ENCODE measurements at regions not wholly inside any gene's neighbourhood (a gene's known extent, or its start where the extent isn't known, plus 50 kb on each side); places are given as distances from the start of the nearest gene placed in this dataset.

DNA sequence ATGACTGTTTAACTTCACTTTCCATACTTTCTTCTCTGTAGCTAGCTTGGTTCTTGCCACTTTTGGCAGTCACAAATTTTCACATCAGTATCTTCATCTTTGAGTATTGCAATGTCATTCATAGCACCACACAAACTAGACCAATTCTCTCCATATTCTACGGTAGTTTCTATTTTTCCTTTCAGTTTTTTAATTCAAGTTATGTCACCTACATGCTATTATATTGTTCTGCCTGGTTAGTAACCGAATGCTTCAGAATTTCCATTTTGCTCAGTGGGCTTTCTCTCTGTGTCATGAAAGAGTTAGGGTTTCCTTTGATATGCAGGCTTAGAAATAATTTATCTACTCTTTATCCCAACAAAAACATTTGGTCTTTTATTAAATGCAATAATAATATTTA, 896.5 kb downstream of the GATA3 start:
- Histone ChIP-seq H3K4me1 (ENCODE audit: insufficient read depth, low read length) (no peaks in the 10 kb centered on the region), H3K36me3 (ENCODE audit: insufficient read depth, low read depth, low read length) (no peaks in the 10 kb centered on the region), H3K9ac (ENCODE audit: low read depth, low read length) (no peak overlapping the region), H3K27ac (ENCODE audit: low read length) (no peak overlapping the region), H3K9me3 (ENCODE audit: insufficient read depth, low read depth, low read length) (no peaks in the 10 kb centered on the region), H3K27me3 (ENCODE audit: insufficient read depth, low read length) (no peaks in the 10 kb centered on the region), H3K4me3 (ENCODE audit: low read length) (no peak overlapping the region)

DNA sequence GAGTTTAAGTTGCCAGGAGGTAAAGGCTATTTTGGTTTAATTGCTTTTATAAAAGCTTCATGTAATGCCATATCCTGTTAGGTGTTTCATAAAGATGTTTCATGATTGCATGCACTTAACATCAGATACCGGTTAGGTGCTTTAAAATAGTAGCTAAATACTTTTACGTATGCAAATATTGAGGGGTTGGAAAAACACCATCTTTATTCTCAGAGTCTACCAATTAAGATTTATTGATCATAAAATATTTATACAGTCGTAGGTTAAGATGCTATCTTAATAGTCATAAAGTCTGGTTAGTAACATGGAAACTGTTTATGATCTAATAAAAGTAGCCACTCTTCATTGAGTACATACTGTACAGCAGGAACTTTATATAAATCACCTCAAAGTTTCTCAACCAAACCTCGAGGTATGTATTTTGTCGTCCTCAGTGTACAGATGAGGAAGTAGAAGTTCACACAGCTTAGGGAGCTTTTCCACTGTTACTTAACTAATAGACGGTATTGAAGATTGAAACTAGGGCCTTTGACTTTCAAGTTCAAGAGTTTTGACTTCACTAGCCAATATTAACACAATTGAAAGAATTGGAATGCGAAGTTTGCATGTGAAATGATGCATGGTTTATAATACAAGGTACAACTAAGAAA, 897.1 kb downstream of the GATA3 start:
- Histone ChIP-seq H3K27ac (ENCODE audit: low read length) (no peak overlapping the region), H3K9me3 (ENCODE audit: insufficient read depth, low read depth, low read length) (no peaks in the 10 kb centered on the region), H3K4me3 (ENCODE audit: low read length) (no peak overlapping the region), H3K9ac (ENCODE audit: low read depth, low read length) (no peak overlapping the region), H3K27me3 (ENCODE audit: insufficient read depth, low read length) (no peaks in the 10 kb centered on the region), H3K4me1 (ENCODE audit: insufficient read depth, low read length) (no peaks in the 10 kb centered on the region), H3K36me3 (ENCODE audit: insufficient read depth, low read depth, low read length) (no peaks in the 10 kb centered on the region)

DNA sequence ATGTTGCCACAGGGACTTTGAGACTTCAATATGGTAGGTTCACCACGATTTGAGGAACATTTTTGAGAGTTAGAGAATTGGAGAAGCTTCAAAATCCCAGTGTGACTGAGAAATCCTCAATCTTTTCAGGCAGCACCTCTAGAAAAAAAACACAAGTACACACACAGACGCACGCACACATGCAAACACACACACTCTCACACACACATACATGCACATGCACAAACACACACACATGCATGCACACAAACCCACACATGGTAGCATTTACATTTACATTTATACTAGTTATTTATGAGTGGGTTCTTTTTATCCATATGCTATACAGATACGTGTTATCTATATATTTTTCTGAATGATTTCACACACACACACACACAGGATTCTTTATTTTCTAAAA, 901.9 kb downstream of the GATA3 start:
- Histone ChIP-seq H3K4me1 (ENCODE audit: insufficient read depth, low read length) (no peaks in the 10 kb centered on the region), H3K9me3 (ENCODE audit: insufficient read depth, low read depth, low read length) (no peaks in the 10 kb centered on the region), H3K4me3 (ENCODE audit: low read length) (no peak overlapping the region), H3K27ac (ENCODE audit: low read length) (no peak overlapping the region), H3K27me3 (ENCODE audit: insufficient read depth, low read length) (no peaks in the 10 kb centered on the region), H3K36me3 (ENCODE audit: insufficient read depth, low read depth, low read length) (no peaks in the 10 kb centered on the region), H3K9ac (ENCODE audit: low read depth, low read length) (no peak overlapping the region)

DNA sequence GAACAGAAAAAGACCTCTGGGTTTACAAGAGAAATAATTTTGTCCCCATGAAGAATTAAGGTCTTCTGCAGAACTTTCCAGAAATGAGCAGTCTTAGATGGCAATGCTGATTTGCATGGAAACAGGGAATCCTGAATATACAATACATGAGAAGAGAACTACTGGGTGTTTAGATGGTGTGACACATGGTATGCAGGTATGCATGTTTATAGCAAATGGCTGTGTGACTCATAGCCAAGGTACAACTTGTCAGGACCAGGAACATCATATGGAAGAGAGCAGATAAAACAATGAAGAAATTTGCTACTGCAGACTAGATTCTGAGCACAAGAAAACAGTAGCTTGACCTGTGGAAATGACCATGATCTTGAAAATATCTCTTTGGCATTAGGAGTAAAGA, 907.8 kb downstream of the GATA3 start:
- H3K27me3 ChIP-seq (ENCODE audit: insufficient read depth, low read length): no peaks in the 10 kb centered on the region
- H3K4me3 ChIP-seq (ENCODE audit: low read length): no peak overlapping the region
- H3K27ac ChIP-seq (ENCODE audit: low read length): no peak overlapping the region

DNA sequence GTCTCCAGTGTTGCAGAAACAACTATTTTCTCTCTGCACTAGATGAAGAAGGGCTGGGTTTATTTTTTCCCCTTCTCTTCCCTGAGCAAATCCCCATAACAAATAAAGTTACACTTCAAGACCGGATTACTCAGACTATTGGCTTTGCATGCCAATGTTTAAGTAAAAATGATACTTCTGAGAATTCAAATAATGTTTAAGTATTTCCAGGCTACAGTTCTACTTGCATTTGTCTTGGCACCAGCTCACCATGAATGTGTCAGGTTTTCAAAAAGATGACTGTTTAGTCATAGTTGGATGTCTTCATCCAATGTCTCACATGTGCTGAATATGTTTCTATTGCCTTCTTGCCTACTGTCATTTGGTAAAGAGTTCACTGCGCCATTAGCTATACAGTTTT, 912.6 kb downstream of the GATA3 start:
- Histone ChIP-seq H3K4me1 (ENCODE audit: insufficient read depth, low read length) (no peaks in the 10 kb centered on the region), H3K4me3 (ENCODE audit: low read length) (no peak overlapping the region), H3K27ac (ENCODE audit: low read length) (no peak overlapping the region), H3K9ac (ENCODE audit: low read depth, low read length) (no peak overlapping the region), H3K27me3 (ENCODE audit: insufficient read depth, low read length) (no peaks in the 10 kb centered on the region), H3K36me3 (ENCODE audit: insufficient read depth, low read depth, low read length) (no peaks in the 10 kb centered on the region), H3K9me3 (ENCODE audit: insufficient read depth, low read depth, low read length) (no peaks in the 10 kb centered on the region; the same call in 1 of the 2 replicates)

More for the DNA sequence above, 907.8 kb downstream of the GATA3 start:
- H3K9ac ChIP-seq (ENCODE audit: low read depth, low read length): no peak overlapping the region
- no peaks in the 10 kb centered on the region for H3K36me3 ChIP-seq (ENCODE audit: insufficient read depth, low read depth, low read length)
- H3K4me1 ChIP-seq (ENCODE audit: insufficient read depth, low read length): no peaks in the 10 kb centered on the region
- no peaks in the 10 kb centered on the region; the same call in 1 of the 2 replicates for H3K9me3 ChIP-seq (ENCODE audit: insufficient read depth, low read depth, low read length)

DNA sequence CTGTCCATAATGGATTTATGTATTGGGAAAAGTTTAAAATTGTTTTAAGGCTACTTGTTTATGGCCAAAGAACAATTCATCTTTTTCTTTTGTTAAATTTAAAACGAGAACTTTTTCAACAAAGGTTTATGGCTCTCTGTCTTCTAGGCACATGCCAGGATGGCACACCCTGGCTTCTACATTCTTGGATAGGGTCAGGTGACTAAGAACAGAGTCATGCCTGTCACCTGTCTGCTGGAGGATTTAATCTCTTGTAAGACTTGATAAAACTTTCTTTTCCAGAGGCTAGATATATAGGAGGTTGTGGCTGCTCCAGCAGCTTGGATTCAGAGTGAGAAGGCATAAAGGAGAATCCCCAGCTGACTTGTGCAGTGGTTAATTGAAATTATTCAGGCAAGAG, 915.4 kb downstream of the GATA3 start:
- Histone ChIP-seq H3K27me3 (ENCODE audit: insufficient read depth, low read length) (no peaks in the 10 kb centered on the region), H3K4me1 (ENCODE audit: insufficient read depth, low read length) (no peaks in the 10 kb centered on the region), H3K27ac (ENCODE audit: low read length) (no peak overlapping the region)

DNA sequence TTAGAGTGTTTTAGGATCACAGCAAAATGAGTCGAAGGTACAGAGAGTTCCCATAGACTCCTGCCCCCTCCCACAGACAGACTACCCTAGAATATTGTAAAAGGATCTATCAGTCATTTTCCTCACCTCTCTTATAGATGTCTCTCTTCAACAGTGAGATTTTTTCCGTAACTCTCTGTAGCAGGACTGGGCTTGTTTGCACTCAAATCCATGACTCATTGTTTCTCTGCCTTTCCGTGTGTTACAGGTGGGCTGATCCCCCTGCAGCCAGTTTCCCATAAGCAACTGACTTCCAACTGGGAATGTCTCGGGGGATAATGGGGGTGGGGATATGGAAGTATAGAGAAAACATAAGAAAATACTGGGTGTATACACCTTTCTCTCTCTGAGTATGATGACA, 921.0 kb downstream of the GATA3 start:
- Histone ChIP-seq H3K27ac (ENCODE audit: low read length) (no peak overlapping the region), H3K36me3 (ENCODE audit: insufficient read depth, low read depth, low read length) (no peaks in the 10 kb centered on the region), H3K9ac (ENCODE audit: low read depth, low read length) (no peak overlapping the region), H3K9me3 (ENCODE audit: insufficient read depth, low read depth, low read length) (no peaks in the 10 kb centered on the region), H3K27me3 (ENCODE audit: insufficient read depth, low read length) (no peaks in the 10 kb centered on the region), H3K4me1 (ENCODE audit: insufficient read depth, low read length) (no peaks in the 10 kb centered on the region), H3K4me3 (ENCODE audit: low read length) (no peak overlapping the region)

More for the DNA sequence above, 915.4 kb downstream of the GATA3 start:
- Histone ChIP-seq H3K4me3 (ENCODE audit: low read length) (no peak overlapping the region), H3K9me3 (ENCODE audit: insufficient read depth, low read depth, low read length) (no peaks in the 10 kb centered on the region), H3K9ac (ENCODE audit: low read depth, low read length) (no peak overlapping the region), H3K36me3 (ENCODE audit: insufficient read depth, low read depth, low read length) (no peaks in the 10 kb centered on the region)

DNA sequence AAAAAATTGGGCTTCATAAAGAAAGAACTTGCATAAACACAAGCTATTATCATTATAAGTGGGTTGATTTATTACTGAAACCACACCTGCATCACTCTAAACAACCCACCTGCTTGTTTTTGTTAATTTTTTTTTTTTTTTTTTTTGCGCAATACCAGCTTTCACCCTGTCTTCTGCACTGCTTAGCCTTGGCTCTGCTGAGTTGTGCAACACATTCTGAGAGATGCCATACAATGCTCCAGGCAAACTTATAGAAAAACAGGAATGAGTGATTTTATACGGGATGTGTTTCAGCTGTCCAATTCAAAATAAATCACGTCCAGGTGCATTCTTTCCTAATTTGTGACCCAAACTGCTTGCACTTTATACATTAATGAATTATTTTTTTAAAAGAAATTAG, 923.6 kb downstream of the GATA3 start:
- H3K27me3 ChIP-seq (ENCODE audit: insufficient read depth, low read length): no peaks in the 10 kb centered on the region
- no peak overlapping the region for H3K9ac ChIP-seq (ENCODE audit: low read depth, low read length)
- no peak overlapping the region for H3K4me3 ChIP-seq (ENCODE audit: low read length)
- H3K27ac ChIP-seq (ENCODE audit: low read length): no peak overlapping the region
- H3K9me3 ChIP-seq (ENCODE audit: insufficient read depth, low read depth, low read length): no peaks in the 10 kb centered on the region
- H3K4me1 ChIP-seq (ENCODE audit: insufficient read depth, low read length): no peaks in the 10 kb centered on the region
- no peaks in the 10 kb centered on the region for H3K36me3 ChIP-seq (ENCODE audit: insufficient read depth, low read depth, low read length)

DNA sequence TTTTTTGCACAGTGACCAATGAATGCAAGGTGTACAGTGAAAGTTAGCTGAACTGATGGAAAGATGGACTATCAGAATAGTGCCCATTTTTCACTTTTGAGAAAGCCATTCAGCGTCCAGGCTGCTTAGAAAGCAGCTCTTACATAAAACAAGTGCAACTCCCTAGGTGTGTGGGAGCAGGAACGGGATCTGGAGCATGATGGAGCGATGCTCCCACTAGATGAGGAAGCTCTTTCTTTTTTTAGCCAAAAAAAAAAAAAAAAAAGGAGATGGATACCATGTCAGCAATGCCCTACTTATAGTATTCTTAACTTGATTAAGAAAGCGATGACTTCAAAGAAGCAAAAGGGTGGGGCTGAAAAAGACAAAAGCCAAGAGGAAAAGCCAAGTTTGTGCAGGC, 925.5 kb downstream of the GATA3 start:
- H3K9me3 ChIP-seq (ENCODE audit: insufficient read depth, low read depth, low read length): no peaks in the 10 kb centered on the region
- H3K9ac ChIP-seq (ENCODE audit: low read depth, low read length): no peak overlapping the region
- no peak overlapping the region for H3K4me3 ChIP-seq (ENCODE audit: low read length)
- no peak overlapping the region for H3K27ac ChIP-seq (ENCODE audit: low read length)
- no peaks in the 10 kb centered on the region for H3K27me3 ChIP-seq (ENCODE audit: insufficient read depth, low read length)
- H3K36me3 ChIP-seq (ENCODE audit: insufficient read depth, low read depth, low read length): no peaks in the 10 kb centered on the region
- H3K4me1 ChIP-seq (ENCODE audit: insufficient read depth, low read length): no peaks in the 10 kb centered on the region

DNA sequence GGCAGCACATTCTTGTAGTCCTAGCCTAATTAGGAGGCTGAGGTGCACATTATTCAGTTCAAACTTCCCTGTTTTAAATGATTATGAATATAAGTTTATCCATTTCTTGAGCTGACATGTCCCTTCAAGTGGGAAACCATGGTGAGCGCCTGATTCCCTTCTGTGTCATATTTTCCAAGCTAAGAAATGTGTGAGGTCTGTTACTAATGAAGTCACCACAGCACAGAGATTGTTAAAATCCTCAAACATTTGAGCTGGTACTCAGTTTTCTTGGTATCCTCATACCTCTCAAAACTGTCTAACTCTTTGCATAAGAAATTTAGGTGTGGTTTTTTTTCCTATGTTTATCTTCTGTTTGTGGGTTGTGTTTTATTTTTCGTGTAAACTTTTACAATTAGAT, 926.8 kb downstream of the GATA3 start:
- no peaks in the 10 kb centered on the region for H3K4me1 ChIP-seq (ENCODE audit: insufficient read depth, low read length)
- no peaks in the 10 kb centered on the region for H3K9me3 ChIP-seq (ENCODE audit: insufficient read depth, low read depth, low read length)
- no peak overlapping the region for H3K9ac ChIP-seq (ENCODE audit: low read depth, low read length)
- H3K36me3 ChIP-seq (ENCODE audit: insufficient read depth, low read depth, low read length): no peaks in the 10 kb centered on the region
- H3K27ac ChIP-seq (ENCODE audit: low read length): no peak overlapping the region
- H3K4me3 ChIP-seq (ENCODE audit: low read length): no peak overlapping the region
- no peaks in the 10 kb centered on the region for H3K27me3 ChIP-seq (ENCODE audit: insufficient read depth, low read length)

DNA sequence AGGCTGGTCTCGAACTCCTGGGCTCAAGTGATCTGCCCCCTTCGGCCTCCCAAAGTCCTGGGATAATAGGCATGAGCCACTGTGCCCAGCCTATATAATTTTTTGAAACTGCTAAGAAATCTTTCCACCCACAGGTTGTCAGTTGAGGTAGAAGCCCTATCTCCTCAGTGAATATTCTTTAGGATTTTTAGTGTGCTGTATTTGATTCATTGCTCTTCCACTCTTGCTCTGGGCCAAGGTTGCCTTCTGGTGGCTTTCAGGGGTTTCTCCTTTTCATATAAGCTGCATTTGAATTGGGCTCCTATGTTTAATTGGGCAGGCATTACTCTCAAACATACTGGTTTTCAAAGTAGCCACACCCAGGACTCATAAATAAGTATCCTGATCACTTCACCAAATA, 931.2 kb downstream of the GATA3 start:
- Histone ChIP-seq H3K36me3 (ENCODE audit: insufficient read depth, low read depth, low read length) (no peaks in the 10 kb centered on the region), H3K9ac (ENCODE audit: low read depth, low read length) (no peak overlapping the region), H3K27me3 (ENCODE audit: insufficient read depth, low read length) (no peaks in the 10 kb centered on the region), H3K4me1 (ENCODE audit: insufficient read depth, low read length) (no peaks in the 10 kb centered on the region), H3K27ac (ENCODE audit: low read length) (no peak overlapping the region), H3K9me3 (ENCODE audit: insufficient read depth, low read depth, low read length) (no peaks in the 10 kb centered on the region), H3K4me3 (ENCODE audit: low read length) (no peak overlapping the region)

DNA sequence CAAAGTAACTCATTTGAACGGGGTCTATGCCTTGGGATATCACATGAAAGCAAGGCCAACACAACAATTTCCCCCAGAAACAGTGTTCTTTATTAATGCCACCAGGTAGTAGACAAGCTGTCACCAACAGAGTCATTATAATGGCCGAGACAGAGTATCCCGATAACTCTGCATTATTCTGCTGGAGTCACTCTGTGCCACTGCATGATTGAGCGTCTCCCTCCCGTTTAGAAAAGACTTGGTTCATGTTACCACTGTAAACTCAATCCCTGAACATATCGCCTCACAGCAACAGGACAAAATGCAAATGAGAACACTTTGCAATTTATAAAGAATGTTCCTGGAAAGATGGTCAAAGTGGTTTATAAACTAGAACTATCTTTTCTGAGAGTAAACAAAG, 932.5 kb downstream of the GATA3 start:
- no peak overlapping the region for H3K27ac ChIP-seq (ENCODE audit: low read length)
- no peaks in the 10 kb centered on the region for H3K9me3 ChIP-seq (ENCODE audit: insufficient read depth, low read depth, low read length)
- no peak overlapping the region for H3K9ac ChIP-seq (ENCODE audit: low read depth, low read length)
- no peak overlapping the region for H3K4me3 ChIP-seq (ENCODE audit: low read length)
- no peaks in the 10 kb centered on the region for H3K4me1 ChIP-seq (ENCODE audit: insufficient read depth, low read length)
- H3K36me3 ChIP-seq (ENCODE audit: insufficient read depth, low read depth, low read length): no peaks in the 10 kb centered on the region
- no peaks in the 10 kb centered on the region for H3K27me3 ChIP-seq (ENCODE audit: insufficient read depth, low read length)
